ENCODE measurements at regions not wholly inside any gene's neighbourhood (a gene's known extent, or its start where the extent isn't known, plus 50 kb on each side); places are given as distances from the start of the nearest gene placed in this dataset.
"Not testable (repeated sequence)": the region's sequence is repeated elsewhere in the genome, so short reads cannot be mapped to it uniquely, and the experiment has no call there.

DNA sequence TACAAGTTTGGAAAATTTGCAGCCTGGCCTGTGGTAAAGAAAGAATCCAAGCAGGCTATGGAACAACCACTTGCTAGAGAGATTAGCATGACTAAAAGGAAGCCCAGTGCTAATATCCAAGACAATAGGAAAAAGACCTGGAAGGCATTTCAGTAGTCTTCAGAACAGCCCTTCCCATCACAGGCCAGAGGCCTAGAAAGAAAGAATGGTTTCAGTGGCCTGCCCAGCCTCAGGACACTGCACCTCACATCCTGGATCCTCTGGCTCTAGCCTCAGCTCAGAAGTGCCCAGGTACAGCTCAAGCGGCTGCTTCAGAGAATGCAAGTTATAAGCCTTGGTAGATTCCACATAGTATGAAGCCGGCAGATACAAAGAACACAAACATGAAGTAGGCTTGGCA lies 449.8 kb upstream of the AR start:
- Mint-ChIP-seq H3K27ac (no peak overlapping the region), H3K27me3 (no peaks in the 10 kb centered on the region), H3K9me3 (peaks cover 0 to 4% (median 0%) of the 10 kb centered on the region in 8 donors), H3K36me3 (no peaks in the 10 kb centered on the region), H3K4me3 (no peak overlapping the region), H3K4me1 (no peaks in the 10 kb centered on the region)
- intact Hi-C loops (cut with micrococcal nuclease), result no loop called here
- no peaks in the 10 kb centered on the region for H3K4me1 ChIP-seq (ENCODE audit: insufficient read depth, low read length)
- H3K27ac ChIP-seq (ENCODE audit: low read depth, low read length), result no peak overlapping the region
- ChIA-PET CTCF (ENCODE audit: partially characterized antibody) (no interaction called here), POLR2A (ENCODE audit: partially characterized antibody) (no interaction called here)
- DNase-seq, result no peak
- no peaks in the 10 kb centered on the region for H3K9me3 ChIP-seq (ENCODE audit: control insufficient read depth in 1 of 2, low read length in 2 of 2)
- H3K36me3 ChIP-seq (ENCODE audit: insufficient read depth, low read length), result no peaks in the 10 kb centered on the region
- H3K4me3 ChIP-seq (ENCODE audit: low read length in 2 of 2), result no peak overlapping the region
- H3K27me3 ChIP-seq (ENCODE audit: insufficient read depth, low read length), result no peaks in the 10 kb centered on the region

DNA sequence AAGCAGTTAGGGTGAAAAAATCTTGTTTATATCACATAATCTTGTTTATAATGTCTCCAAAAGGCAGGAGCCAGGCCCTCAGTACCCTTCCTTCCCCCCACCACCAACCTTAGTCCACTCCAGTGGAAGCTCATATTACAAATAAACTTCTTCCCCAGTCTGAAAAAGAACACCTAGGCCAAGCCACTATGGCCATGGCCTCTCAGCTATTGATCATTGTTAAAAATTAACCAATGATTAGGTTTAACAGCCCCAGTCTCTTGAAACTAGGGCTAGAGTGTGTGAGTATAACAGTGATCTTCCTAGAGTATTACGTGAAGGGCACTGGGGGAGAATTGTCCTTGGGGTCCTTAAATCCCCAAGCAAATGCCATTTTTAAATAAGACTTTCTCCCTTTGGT lies 411.9 kb upstream of the EDA2R start:
- Mint-ChIP-seq H3K36me3 (no peaks in the 10 kb centered on the region), H3K27me3 (no peaks in the 10 kb centered on the region), H3K4me1 (no peaks in the 10 kb centered on the region), H3K4me3 (no peak overlapping the region), H3K27ac (no peak overlapping the region), H3K9me3 (peaks cover 0 to 2% (median 0%) of the 10 kb centered on the region in 8 donors)
- Histone ChIP-seq H3K36me3 (ENCODE audit: insufficient read depth, low read length) (no peaks in the 10 kb centered on the region), H3K9me3 (ENCODE audit: control insufficient read depth in 1 of 2, low read length in 2 of 2) (no peaks in the 10 kb centered on the region), H3K4me1 (ENCODE audit: insufficient read depth, low read length) (no peaks in the 10 kb centered on the region), H3K4me3 (ENCODE audit: low read length in 2 of 2) (no peak overlapping the region), H3K27ac (ENCODE audit: low read depth, low read length) (no peak overlapping the region), H3K27me3 (ENCODE audit: insufficient read depth, low read length) (no peaks in the 10 kb centered on the region)
- intact Hi-C loops (cut with micrococcal nuclease), result no loop called here
- ChIA-PET CTCF (ENCODE audit: partially characterized antibody) (no interaction called here), POLR2A (ENCODE audit: partially characterized antibody) (no interaction called here)
- no peak for DNase-seq

DNA sequence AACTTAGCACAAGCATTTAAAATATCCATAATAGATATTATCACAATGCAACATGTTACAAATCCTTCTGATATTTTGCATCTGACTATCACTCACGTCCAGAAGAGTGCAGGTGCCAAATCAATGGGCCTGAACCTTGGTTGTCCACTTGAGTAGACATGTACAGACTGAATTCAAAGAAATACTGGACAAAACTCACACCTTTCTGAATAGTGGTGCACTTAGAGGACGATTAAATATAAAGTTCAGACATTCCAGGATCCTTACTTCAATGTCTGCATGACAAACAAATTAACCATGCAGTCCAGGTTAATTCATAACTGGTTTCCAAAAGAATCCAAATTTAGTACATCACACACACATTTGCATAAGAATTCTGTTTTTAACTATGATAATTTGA lies 406.0 kb upstream of the EDA2R start:
- peaks cover 0 to 2% (median 0%) of the 10 kb centered on the region in 8 donors for H3K9me3 Mint-ChIP-seq
- Histone ChIP-seq H3K4me3 (ENCODE audit: low read length in 2 of 2) (no peak overlapping the region), H3K4me1 (ENCODE audit: insufficient read depth, low read length) (no peaks in the 10 kb centered on the region), H3K27ac (ENCODE audit: low read depth, low read length) (no peak overlapping the region), H3K36me3 (ENCODE audit: insufficient read depth, low read length) (no peaks in the 10 kb centered on the region), H3K9me3 (ENCODE audit: control insufficient read depth in 1 of 2, low read length in 2 of 2) (no peaks in the 10 kb centered on the region), H3K27me3 (ENCODE audit: insufficient read depth, low read length) (no peaks in the 10 kb centered on the region)
- ChIA-PET CTCF (ENCODE audit: partially characterized antibody) (no interaction called here), POLR2A (ENCODE audit: partially characterized antibody) (no interaction called here)
- H3K27ac Mint-ChIP-seq, result no peak overlapping the region
- intact Hi-C loops (cut with micrococcal nuclease), result no loop called here
- H3K4me1 Mint-ChIP-seq, result no peaks in the 10 kb centered on the region
- H3K36me3 Mint-ChIP-seq, result no peaks in the 10 kb centered on the region
- no peak overlapping the region for H3K4me3 Mint-ChIP-seq
- no peak for DNase-seq
- H3K27me3 Mint-ChIP-seq, result no peaks in the 10 kb centered on the region

DNA sequence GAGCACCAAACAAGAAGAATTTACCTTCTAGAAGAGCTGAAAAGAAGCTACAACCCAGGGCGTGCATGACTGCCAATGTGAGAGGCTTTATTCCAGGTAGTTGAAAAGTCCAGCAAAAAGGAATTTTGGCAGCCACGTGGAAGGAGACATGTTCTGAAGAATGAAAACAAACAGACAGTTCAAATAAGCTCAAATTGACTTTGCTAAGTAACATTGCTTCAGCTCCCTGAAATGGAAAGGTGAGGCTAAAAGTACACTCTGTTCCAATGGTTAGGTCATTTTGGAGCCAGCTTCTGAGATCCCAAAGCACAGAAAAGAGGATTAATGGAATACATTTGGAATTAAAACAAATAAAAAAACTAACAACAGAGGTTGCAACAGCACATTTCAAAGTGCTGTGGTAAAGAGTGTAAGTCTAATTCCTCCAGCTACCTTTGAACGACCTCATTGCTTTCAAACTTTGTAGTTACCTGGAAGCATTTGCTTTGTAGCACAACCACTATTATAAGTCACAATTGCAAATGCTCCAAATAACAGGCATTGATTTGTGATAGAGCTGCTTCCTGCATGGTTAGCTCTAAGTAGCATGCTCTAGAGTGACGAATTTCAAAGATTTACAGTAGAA lies 405.3 kb upstream of the EDA2R start:
- no peak overlapping the region for H3K27ac ChIP-seq (ENCODE audit: low read depth, low read length)
- H3K4me3 ChIP-seq (ENCODE audit: low read length in 2 of 2), result no peak overlapping the region
- H3K4me1 Mint-ChIP-seq, result no peaks in the 10 kb centered on the region
- no peaks in the 10 kb centered on the region for H3K36me3 Mint-ChIP-seq
- no peaks in the 10 kb centered on the region for H3K27me3 Mint-ChIP-seq
- DNase-seq, result no peak
- POLR2A ChIA-PET (ENCODE audit: partially characterized antibody), result no interaction called here
- intact Hi-C loops (cut with micrococcal nuclease), result no loop called here
- no peak overlapping the region for H3K4me3 Mint-ChIP-seq
- H3K27me3 ChIP-seq (ENCODE audit: insufficient read depth, low read length), result no peaks in the 10 kb centered on the region
- no peak overlapping the region for H3K27ac Mint-ChIP-seq
- no peaks in the 10 kb centered on the region for H3K9me3 ChIP-seq (ENCODE audit: control insufficient read depth in 1 of 2, low read length in 2 of 2)
- CTCF ChIA-PET (ENCODE audit: partially characterized antibody), result no interaction called here
- H3K36me3 ChIP-seq (ENCODE audit: insufficient read depth, low read length), result no peaks in the 10 kb centered on the region
- H3K4me1 ChIP-seq (ENCODE audit: insufficient read depth, low read length), result no peaks in the 10 kb centered on the region
- H3K9me3 Mint-ChIP-seq, result peaks cover 0 to 2% (median 0%) of the 10 kb centered on the region in 8 donors

DNA sequence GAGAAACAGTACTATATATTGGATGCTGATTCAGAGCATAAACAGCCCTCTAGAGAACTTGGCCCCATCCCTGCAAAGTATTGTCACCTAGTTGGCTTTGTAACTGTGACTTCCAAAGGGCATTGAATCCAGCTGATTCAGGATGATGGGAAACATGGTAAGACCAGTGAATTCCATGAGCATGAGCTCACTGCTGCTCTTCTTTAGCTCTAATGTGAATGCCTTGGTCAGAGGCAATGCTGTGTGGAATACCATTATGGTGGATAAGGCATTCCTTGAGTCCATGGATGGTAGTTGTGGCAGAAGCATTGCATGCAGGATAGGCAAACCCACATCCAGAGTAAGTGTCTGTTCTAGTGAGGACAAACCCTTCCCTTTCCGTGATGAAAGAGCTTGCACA lies 365.6 kb upstream of the EDA2R start:
- H3K4me3 ChIP-seq (ENCODE audit: low read length in 2 of 2), result no peak overlapping the region
- H3K9me3 ChIP-seq (ENCODE audit: control insufficient read depth in 1 of 2, low read length in 2 of 2), result no peaks in the 10 kb centered on the region
- POLR2A ChIA-PET (ENCODE audit: partially characterized antibody), result no interaction called here
- intact Hi-C loops (cut with micrococcal nuclease), result no loop called here
- H3K4me1 ChIP-seq (ENCODE audit: insufficient read depth, low read length), result no peaks in the 10 kb centered on the region
- CTCF ChIA-PET (ENCODE audit: partially characterized antibody), result no interaction called here
- H3K9me3 Mint-ChIP-seq, result peaks cover 0 to 11% (median 7%) of the 10 kb centered on the region in 8 donors
- H3K27ac Mint-ChIP-seq, result no peak overlapping the region
- H3K36me3 Mint-ChIP-seq, result no peaks in the 10 kb centered on the region
- no peak overlapping the region for H3K27ac ChIP-seq (ENCODE audit: low read depth, low read length)
- H3K4me1 Mint-ChIP-seq, result no peaks in the 10 kb centered on the region
- H3K36me3 ChIP-seq (ENCODE audit: insufficient read depth, low read length), result no peaks in the 10 kb centered on the region
- no peak for DNase-seq
- H3K4me3 Mint-ChIP-seq, result no peak overlapping the region
- H3K27me3 ChIP-seq (ENCODE audit: insufficient read depth, low read length), result no peaks in the 10 kb centered on the region
- no peaks in the 10 kb centered on the region for H3K27me3 Mint-ChIP-seq

DNA sequence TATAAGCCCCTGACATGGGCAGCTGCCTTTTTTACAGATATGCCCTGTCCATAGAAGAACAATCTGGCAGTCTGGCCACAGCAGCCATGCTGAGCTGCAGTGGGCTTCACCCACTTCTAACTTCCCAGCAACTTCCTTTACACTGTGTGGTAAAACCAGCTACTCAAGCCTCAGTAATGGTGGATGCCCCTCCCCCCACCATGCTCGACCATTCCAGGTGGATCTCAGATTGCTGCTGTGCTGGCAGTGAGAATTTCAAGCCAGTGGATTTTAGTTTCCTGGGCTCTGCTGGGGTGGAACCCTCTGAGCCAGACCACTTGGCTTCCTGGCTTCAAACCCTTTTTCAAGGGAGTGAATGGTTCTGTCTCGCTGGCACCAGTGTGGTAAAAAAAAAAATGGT lies 355.9 kb upstream of the EDA2R start:
- H3K27me3 Mint-ChIP-seq, result no peaks in the 10 kb centered on the region
- Histone ChIP-seq H3K4me3 (ENCODE audit: low read length in 2 of 2) (no peak overlapping the region), H3K4me1 (ENCODE audit: insufficient read depth, low read length) (no peaks in the 10 kb centered on the region), H3K36me3 (ENCODE audit: insufficient read depth, low read length) (no peaks in the 10 kb centered on the region), H3K9me3 (ENCODE audit: control insufficient read depth in 1 of 2, low read length in 2 of 2) (no peaks in the 10 kb centered on the region), H3K27ac (ENCODE audit: low read depth, low read length) (no peak overlapping the region), H3K27me3 (ENCODE audit: insufficient read depth, low read length) (no peaks in the 10 kb centered on the region)
- no peaks in the 10 kb centered on the region for H3K36me3 Mint-ChIP-seq
- H3K4me3 Mint-ChIP-seq, result no peak overlapping the region
- peaks cover 0 to 2% (median 0%) of the 10 kb centered on the region in 8 donors for H3K9me3 Mint-ChIP-seq
- no peak for DNase-seq
- no peaks in the 10 kb centered on the region for H3K4me1 Mint-ChIP-seq
- CTCF ChIA-PET (ENCODE audit: partially characterized antibody), result no interaction called here
- intact Hi-C loops (cut with micrococcal nuclease), result no loop called here
- POLR2A ChIA-PET (ENCODE audit: partially characterized antibody), result no interaction called here
- H3K27ac Mint-ChIP-seq, result no peak overlapping the region

DNA sequence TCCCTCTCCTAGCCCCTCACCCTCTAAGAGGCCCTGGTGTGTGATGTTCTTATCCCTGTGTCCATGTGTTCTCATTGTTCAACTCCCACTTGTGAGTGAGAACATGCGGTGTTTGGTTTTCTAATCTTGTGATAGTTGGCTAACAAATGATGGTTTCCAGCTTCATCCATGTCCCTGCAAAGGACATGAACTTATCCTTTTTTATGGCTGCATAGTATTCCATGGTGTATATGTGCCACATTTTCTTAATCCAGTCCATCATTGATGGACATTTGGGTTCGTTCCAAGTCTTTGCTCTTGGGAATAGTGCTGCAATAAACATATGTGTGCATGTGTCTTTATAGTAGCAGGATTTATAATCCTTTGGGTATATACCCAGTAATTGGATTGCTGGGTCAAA lies 353.2 kb upstream of the EDA2R start:
- H3K9me3 ChIP-seq (ENCODE audit: control insufficient read depth in 1 of 2, low read length in 2 of 2); CTCF ChIA-PET (ENCODE audit: partially characterized antibody); H3K27me3 Mint-ChIP-seq; H3K4me1 Mint-ChIP-seq; H3K9me3 Mint-ChIP-seq; H3K36me3 Mint-ChIP-seq; H3K4me1 ChIP-seq (ENCODE audit: insufficient read depth, low read length); H3K27me3 ChIP-seq (ENCODE audit: insufficient read depth, low read length); H3K4me3 ChIP-seq (ENCODE audit: low read length in 2 of 2); H3K27ac ChIP-seq (ENCODE audit: low read depth, low read length); H3K36me3 ChIP-seq (ENCODE audit: insufficient read depth, low read length); POLR2A ChIA-PET (ENCODE audit: partially characterized antibody); intact Hi-C loops (cut with micrococcal nuclease); DNase-seq; H3K4me3 Mint-ChIP-seq; H3K27ac Mint-ChIP-seq: not testable (repeated sequence)

DNA sequence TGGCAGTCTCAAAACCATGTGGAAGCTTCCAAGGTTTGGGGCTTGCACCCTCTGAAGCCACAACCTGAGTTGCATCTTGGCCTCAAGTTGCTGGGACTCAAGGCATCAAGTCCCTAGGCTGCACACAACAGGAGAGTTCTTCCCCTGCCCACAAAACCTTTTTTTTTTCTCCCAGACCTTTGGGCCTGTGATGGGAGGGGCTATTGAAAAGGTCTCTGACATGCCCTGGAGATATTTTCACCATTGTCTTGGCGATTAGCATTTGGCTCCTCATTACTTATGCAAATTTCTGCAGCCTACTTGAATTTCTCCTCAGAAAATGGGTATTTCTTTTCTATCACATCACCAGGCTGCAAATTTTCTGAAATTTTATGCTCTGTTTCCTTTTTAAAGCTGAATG lies 349.5 kb upstream of the EDA2R start:
- no peak for DNase-seq
- H3K27ac ChIP-seq (ENCODE audit: low read depth, low read length), result no peak overlapping the region

More for the DNA sequence above, 349.5 kb upstream of the EDA2R start:
- H3K4me3 ChIP-seq (ENCODE audit: low read length in 2 of 2), result no peak overlapping the region
- intact Hi-C loops (cut with micrococcal nuclease), result no loop called here
- Mint-ChIP-seq H3K4me1 (no peaks in the 10 kb centered on the region), H3K27me3 (no peaks in the 10 kb centered on the region), H3K27ac (no peak overlapping the region), H3K4me3 (no peak overlapping the region), H3K36me3 (no peaks in the 10 kb centered on the region), H3K9me3 (peaks cover 0 to 1% (median 0%) of the 10 kb centered on the region in 8 donors)
- POLR2A ChIA-PET (ENCODE audit: partially characterized antibody), result no interaction called here
- CTCF ChIA-PET (ENCODE audit: partially characterized antibody), result no interaction called here
- no peaks in the 10 kb centered on the region for H3K27me3 ChIP-seq (ENCODE audit: insufficient read depth, low read length)
- H3K4me1 ChIP-seq (ENCODE audit: insufficient read depth, low read length), result no peaks in the 10 kb centered on the region
- no peaks in the 10 kb centered on the region for H3K9me3 ChIP-seq (ENCODE audit: control insufficient read depth in 1 of 2, low read length in 2 of 2)
- no peaks in the 10 kb centered on the region for H3K36me3 ChIP-seq (ENCODE audit: insufficient read depth, low read length)

Measured in CD4-positive, alpha-beta memory T cell (primary cell).